Fibroblast of upper back skin (primary cell): ENCODE measurements at regions not wholly inside any gene's neighbourhood (a gene's known extent, or its start where the extent isn't known, plus 50 kb on each side); places are given as distances from the start of the nearest gene placed in this dataset.
"Not testable (repeated sequence)": the region's sequence is repeated elsewhere in the genome, so short reads cannot be mapped to it uniquely, and the experiment has no call there.

Experiments used
- DNase-seq: peaks from one replicate; pipeline ENCODE4 v3.0.0-alpha.2; 2013

- DNase-seq: no peak
Observed at GRCh38 chr18:14937271-14937670, 189.3 kb downstream of the ANKRD30B start.

- no peak for DNase-seq
Observed at GRCh38 chr18:14939141-14939540, 191.2 kb downstream of the ANKRD30B start.

GRCh38 chr18:14940106-14940505 is 192.1 kb downstream of the ANKRD30B start:
- not testable (repeated sequence) for DNase-seq

- DNase-seq: no peak
Observed at GRCh38 chr18:14940735-14941134, 192.8 kb downstream of the ANKRD30B start.

GRCh38 chr18:14941256-14941655 is 193.3 kb downstream of the ANKRD30B start:
- no peak for DNase-seq

- DNase-seq: no peak
Observed at GRCh38 chr18:14941792-14942191, 193.8 kb downstream of the ANKRD30B start.

GRCh38 chr18:14942275-14942674 is 194.3 kb downstream of the ANKRD30B start:
- no peak for DNase-seq

- no peak for DNase-seq
Observed at GRCh38 chr18:14943486-14943885, 195.5 kb downstream of the ANKRD30B start.

- DNase-seq: no peak
Observed at GRCh38 chr18:14943967-14944636, 196.1 kb downstream of the ANKRD30B start.

- no peak for DNase-seq
Observed at GRCh38 chr18:14944838-14945237, 196.9 kb downstream of the ANKRD30B start.

- DNase-seq: no peak
Observed at GRCh38 chr18:14945286-14945685, 197.3 kb downstream of the ANKRD30B start.

- no peak for DNase-seq
Observed at GRCh38 chr18:14945984-14946383, 198.0 kb downstream of the ANKRD30B start.

- not testable (repeated sequence) for DNase-seq
Observed at GRCh38 chr18:14946741-14947470, 198.9 kb downstream of the ANKRD30B start.

GRCh38 chr18:14947482-14948162 is 199.7 kb downstream of the ANKRD30B start:
- DNase-seq: no peak

GRCh38 chr18:14948163-14948540 is 200.2 kb downstream of the ANKRD30B start:
- DNase-seq: no peak

GRCh38 chr18:14949800-14950664 is 202.1 kb downstream of the ANKRD30B start:
- no peak for DNase-seq

GRCh38 chr18:14952444-14953077 is 204.6 kb downstream of the ANKRD30B start:
- DNase-seq: not testable (repeated sequence)

GRCh38 chr18:14958701-14959100 is 210.7 kb downstream of the ANKRD30B start:
- DNase-seq: no peak

- DNase-seq: no peak
Observed at GRCh38 chr18:14959550-14959949, 211.6 kb downstream of the ANKRD30B start.

- DNase-seq: no peak
Observed at GRCh38 chr18:14961991-14962390, 214.0 kb downstream of the ANKRD30B start.

- DNase-seq: no peak
Observed at GRCh38 chr18:14962626-14963025, 214.7 kb downstream of the ANKRD30B start.

- no peak for DNase-seq
Observed at GRCh38 chr18:14963246-14963645, 215.3 kb downstream of the ANKRD30B start.
